Panc1 (cell line): ENCODE measurements at regions not wholly inside any gene's neighbourhood (a gene's known extent, or its start where the extent isn't known, plus 50 kb on each side); places are given as distances from the start of the nearest gene placed in this dataset.

Experiments
- ATAC-seq: fragments of 200-7000 bp; cut with Tn5 transposase; 2 replicates; pipeline ENCODE4 v1.9.1; 2020; ENCODE audit warnings: mild to moderate bottlenecking, moderate library complexity
- BruUV-seq: library from RNA; stranded (reverse); fragments of 400-500 nt; replicated peaks from 2 replicates; lab custom pipeline; 2021; lab: Mats Ljungman, UMichigan
- CTCF ChIA-PET: fragments of 300-600 bp; sonication (Branson Sonifier 250); formaldehyde crosslinking; loops from one replicate; lab custom pipeline; 2022; ENCODE audit warnings: antibody characterized with exemption; lab: Charles Lee
- POLR2A ChIA-PET: fragments of 300-600 bp; sonication (Branson Sonifier 250); formaldehyde crosslinking; loops from one replicate; lab custom pipeline; 2022; ENCODE audit warnings: antibody characterized with exemption; lab: Charles Lee
- DNase-seq: peaks from one replicate; pipeline ENCODE4 v3.0.0-alpha.2; 2010; ENCODE audit warnings: low read depth, low spot score
- H3K27ac ChIP-seq: 2 replicates; pipeline ENCODE4 v1.5.1; 2011; ENCODE audit warnings: mild to moderate bottlenecking, low read length, inconsistent platforms
- H3K27me3 ChIP-seq: fragments of 200-500 bp; sonication (Bioruptor generic); 2 replicates; pipeline ENCODE4 v1.6.0; 2014; ENCODE audit warnings: low read length, inconsistent platforms; ENCODE audit not compliant: control insufficient read depth, insufficient read depth
- H3K36me3 ChIP-seq: fragments of 200-500 bp; sonication (Bioruptor generic); 2 replicates; pipeline ENCODE4 v1.5.1; 2014; ENCODE audit warnings: inconsistent platforms, mild to moderate bottlenecking, low read length, moderate library complexity; ENCODE audit not compliant: control insufficient read depth, insufficient read depth
- H3K4me1 ChIP-seq: 2 replicates; pipeline ENCODE4 v1.5.1; 2011; ENCODE audit warnings: inconsistent platforms, mild to moderate bottlenecking, low read length, moderate library complexity; ENCODE audit not compliant: control insufficient read depth, insufficient read depth
- H3K4me3 ChIP-seq, 2 experiments: 2 replicates each; pipeline ENCODE4 v1.5.1; 2011 to 2012; ENCODE audit warnings: low read depth in 2 of 2, low read length in 2 of 2, mild to moderate bottlenecking in 2 of 2, inconsistent platforms in 1 of 2, moderate library complexity in 1 of 2
- H3K9me3 ChIP-seq: fragments of 200-500 bp; sonication (Bioruptor generic); 2 replicates; pipeline ENCODE4 v1.5.1; 2014; ENCODE audit warnings: low read depth, mild to moderate bottlenecking, inconsistent platforms, low read length, moderate library complexity; ENCODE audit not compliant: control insufficient read depth, insufficient read depth
- POLR2AphosphoS5 ChIP-seq: IDR thresholded peaks from 2 replicates; pipeline ENCODE4 v1.6.1; 2012; ENCODE audit warnings: mild to moderate bottlenecking, low read depth, low read length, moderate library complexity
- REST ChIP-seq, 2 experiments: IDR thresholded peaks; 2 replicates each; pipeline ENCODE4 v1.6.1; 2011 to 2012; ENCODE audit warnings: low read depth in 2 of 2, control low read depth in 1 of 2, low read length in 1 of 2, mild to moderate bottlenecking in 1 of 2, moderate library complexity in 1 of 2; ENCODE audit not compliant: insufficient read depth in 1 of 2
- SIN3A ChIP-seq: IDR thresholded peaks from 2 replicates; pipeline ENCODE4 v1.6.1; 2012; ENCODE audit warnings: low read depth, mild to moderate bottlenecking, low read length, moderate library complexity, borderline replicate concordance; ENCODE audit not compliant: insufficient read depth
- TCF7L2 ChIP-seq: IDR thresholded peaks from 2 replicates; pipeline ENCODE4 v1.6.1; 2011; ENCODE audit warnings: mild to moderate bottlenecking, low read depth, low read length, inconsistent platforms
- in situ Hi-C: cut with HindIII; loops from 2 replicates; pipeline ENCODE4 v1.10.0; 2016; ENCODE audit warnings: low sequenced_read_pairs, low pct_unique_long_range_greater_than_20kb
- intact Hi-C: fragments of 100-400 bp; cut with micrococcal nuclease; formaldehyde crosslinking; loops from one replicate; pipeline ENCODE4 v1.10.0; 2022; ENCODE audit not compliant: unreplicated experiment
- TF ChIP-seq, protein P1 (sequence below): fragments of 450-650 bp; IDR thresholded peaks from 2 replicates; pipeline ENCODE4 v1.5.1; 2017; ENCODE audit warnings: mild to moderate bottlenecking

GRCh38 chr7:145732521-145732920 is 384.1 kb upstream of the CNTNAP2 start:
- no peaks in the 10 kb centered on the region for H3K27me3 ChIP-seq
- no peaks in the 10 kb centered on the region for H3K9me3 ChIP-seq
- H3K4me1 ChIP-seq = no peaks in the 10 kb centered on the region
- in situ Hi-C loops = no loop called here
- H3K36me3 ChIP-seq = no peaks in the 10 kb centered on the region
- TF ChIP-seq TCF7L2 (no peak), REST (IDR thresholded peaks at IDR 0.05; ENCODE audit: insufficient read depth in 1 of 2, low read depth in 2 of 2, low read length in 1 of 2) (no peak), POLR2AphosphoS5 (no peak), SIN3A (no peak)
- TF ChIP-seq, protein P1, sequence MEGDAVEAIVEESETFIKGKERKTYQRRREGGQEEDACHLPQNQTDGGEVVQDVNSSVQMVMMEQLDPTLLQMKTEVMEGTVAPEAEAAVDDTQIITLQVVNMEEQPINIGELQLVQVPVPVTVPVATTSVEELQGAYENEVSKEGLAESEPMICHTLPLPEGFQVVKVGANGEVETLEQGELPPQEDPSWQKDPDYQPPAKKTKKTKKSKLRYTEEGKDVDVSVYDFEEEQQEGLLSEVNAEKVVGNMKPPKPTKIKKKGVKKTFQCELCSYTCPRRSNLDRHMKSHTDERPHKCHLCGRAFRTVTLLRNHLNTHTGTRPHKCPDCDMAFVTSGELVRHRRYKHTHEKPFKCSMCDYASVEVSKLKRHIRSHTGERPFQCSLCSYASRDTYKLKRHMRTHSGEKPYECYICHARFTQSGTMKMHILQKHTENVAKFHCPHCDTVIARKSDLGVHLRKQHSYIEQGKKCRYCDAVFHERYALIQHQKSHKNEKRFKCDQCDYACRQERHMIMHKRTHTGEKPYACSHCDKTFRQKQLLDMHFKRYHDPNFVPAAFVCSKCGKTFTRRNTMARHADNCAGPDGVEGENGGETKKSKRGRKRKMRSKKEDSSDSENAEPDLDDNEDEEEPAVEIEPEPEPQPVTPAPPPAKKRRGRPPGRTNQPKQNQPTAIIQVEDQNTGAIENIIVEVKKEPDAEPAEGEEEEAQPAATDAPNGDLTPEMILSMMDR = no peak
- ATAC-seq = no peak
- DNase-seq = no peak
- H3K27ac ChIP-seq = no peak overlapping the region
- BruUV-seq = no TSS peak
- no peak overlapping the region for H3K4me3 ChIP-seq
- ChIA-PET CTCF (no interaction called here), POLR2A (no interaction called here)
- intact Hi-C loops = no loop called here

DNA sequence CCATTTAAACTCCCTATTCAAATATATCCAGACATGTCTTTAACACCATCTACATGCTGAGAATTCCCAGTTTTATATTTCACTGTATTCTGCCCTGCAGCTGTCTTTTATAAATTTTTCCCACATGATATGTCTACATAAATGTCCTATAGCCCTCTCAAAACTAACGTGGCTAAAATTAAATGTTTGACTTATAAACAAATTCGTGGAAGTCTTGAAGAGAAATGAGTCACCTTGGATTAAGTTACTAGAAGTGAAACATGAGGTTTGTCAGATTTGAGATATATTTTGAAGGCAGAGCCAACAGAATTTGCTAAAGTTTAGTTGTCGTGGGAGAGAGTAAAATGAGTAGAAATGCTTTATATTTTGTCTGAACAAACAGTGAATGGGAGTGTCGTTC is 386.9 kb upstream of the CNTNAP2 start:
- H3K27me3 ChIP-seq = no peaks in the 10 kb centered on the region
- no TSS peak for BruUV-seq
- H3K27ac ChIP-seq = no peak overlapping the region
- ChIA-PET POLR2A (no interaction called here), CTCF (no interaction called here)
- intact Hi-C loops = no loop called here
- no peak for ATAC-seq
- TF ChIP-seq REST (IDR thresholded peaks at IDR 0.05; ENCODE audit: insufficient read depth in 1 of 2, low read depth in 2 of 2, low read length in 1 of 2) (no peak), TCF7L2 (no peak), SIN3A (no peak), POLR2AphosphoS5 (no peak)
- TF ChIP-seq, protein P1 = no peak
- DNase-seq = no peak
- no peaks in the 10 kb centered on the region for H3K4me1 ChIP-seq
- in situ Hi-C loops = no loop called here
- no peaks in the 10 kb centered on the region for H3K9me3 ChIP-seq
- H3K4me3 ChIP-seq = no peak overlapping the region
- H3K36me3 ChIP-seq = no peaks in the 10 kb centered on the region
